HepG2 (cell line): ENCODE measurements at regions not wholly inside any gene's neighbourhood (a gene's known extent, or its start where the extent isn't known, plus 50 kb on each side); places are given as distances from the start of the nearest gene placed in this dataset.
A peak's percentile ranks its signal among the peaks of the same experiment; 100 is the strongest.

Source experiments
- SMAD3 ChIP-seq: sonication (generic); formaldehyde crosslinking; IDR thresholded peaks from 2 replicates; pipeline ENCODE4 v1.4.0; 2020; ENCODE audit warnings: missing genetic modification reagents
- SMC3 ChIP-seq: IDR thresholded peaks from 2 replicates; pipeline ENCODE4 v1.6.1; 2011; ENCODE audit warnings: low read length, improper control_type of control experiment
- ZNF124 ChIP-seq: sonication (generic); formaldehyde crosslinking; IDR thresholded peaks from 2 replicates; pipeline ENCODE4 v1.4.0; 2020; ENCODE audit warnings: missing genetic modification reagents
- ZNF569 ChIP-seq: sonication (generic); formaldehyde crosslinking; IDR thresholded peaks from 2 replicates; pipeline ENCODE4 v1.5.0; 2020; ENCODE audit warnings: mild to moderate bottlenecking, missing genetic modification reagents, moderate library complexity, borderline replicate concordance
- TF ChIP-seq, protein P1 (sequence below): sonication (generic); formaldehyde crosslinking; IDR thresholded peaks from 2 replicates; pipeline ENCODE4 v1.5.0; 2020; ENCODE audit warnings: missing genetic modification reagents
- TF ChIP-seq, protein P2 (sequence below): IDR thresholded peaks from 2 replicates; pipeline ENCODE4 v1.6.1; 2012; ENCODE audit warnings: low read depth, low read length, improper control_type of control experiment
- TF ChIP-seq, protein P3 (sequence below): IDR thresholded peaks from 2 replicates; pipeline ENCODE4 v1.6.1; 2016; ENCODE audit warnings: control low read depth
- TF ChIP-seq, protein P4 (sequence below): IDR thresholded peaks from 2 replicates; pipeline ENCODE4 v1.6.1; 2018; ENCODE audit warnings: missing genetic modification reagents, mild to moderate bottlenecking, missing compliant biosample characterization

DNA sequence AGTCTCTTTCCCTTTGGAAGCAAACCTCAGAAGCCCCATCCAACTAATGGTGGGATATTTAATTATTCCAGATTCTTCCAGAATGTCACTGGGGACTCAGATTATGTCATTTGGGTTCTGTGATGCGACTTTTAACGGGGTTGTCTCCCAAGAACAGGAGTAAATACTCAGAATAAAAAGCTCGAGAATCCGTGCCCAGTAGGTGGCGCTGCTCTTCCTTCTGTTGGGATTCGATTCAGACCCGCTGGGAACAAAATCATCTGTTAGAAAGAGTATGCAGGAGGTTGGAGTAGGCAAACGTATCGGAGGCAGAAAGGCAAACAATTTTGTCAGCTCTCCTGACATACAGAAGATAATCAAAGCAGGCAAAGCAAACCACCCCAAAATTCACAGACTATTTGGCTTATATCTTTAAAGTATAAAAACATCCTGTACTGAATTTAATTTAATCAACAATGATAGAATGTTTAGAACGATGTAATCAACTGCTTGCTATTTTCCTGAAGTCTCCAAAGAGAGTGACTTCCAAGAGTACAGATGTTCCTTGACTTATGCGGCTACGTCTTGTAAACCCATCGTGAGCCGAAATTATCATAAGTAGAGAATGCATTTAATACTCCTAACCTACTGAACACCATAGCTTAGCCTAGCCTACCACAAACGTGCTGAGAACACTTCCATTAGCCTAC is 169.8 kb upstream of the RAI14 start (continued):
- TF ChIP-seq, protein P1, sequence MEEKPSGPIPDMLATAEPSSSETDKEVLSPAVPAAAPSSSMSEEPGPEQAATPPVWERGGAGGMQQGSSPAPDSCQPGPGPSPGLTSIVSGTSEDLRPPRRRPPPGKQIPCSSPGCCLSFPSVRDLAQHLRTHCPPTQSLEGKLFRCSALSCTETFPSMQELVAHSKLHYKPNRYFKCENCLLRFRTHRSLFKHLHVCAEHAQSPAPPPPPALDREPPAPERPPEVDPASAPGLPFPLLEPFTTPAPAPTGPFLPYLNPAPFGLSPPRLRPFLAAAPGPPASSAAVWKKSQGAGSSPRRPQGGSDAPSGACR: no peak
- TF ChIP-seq, protein P2, sequence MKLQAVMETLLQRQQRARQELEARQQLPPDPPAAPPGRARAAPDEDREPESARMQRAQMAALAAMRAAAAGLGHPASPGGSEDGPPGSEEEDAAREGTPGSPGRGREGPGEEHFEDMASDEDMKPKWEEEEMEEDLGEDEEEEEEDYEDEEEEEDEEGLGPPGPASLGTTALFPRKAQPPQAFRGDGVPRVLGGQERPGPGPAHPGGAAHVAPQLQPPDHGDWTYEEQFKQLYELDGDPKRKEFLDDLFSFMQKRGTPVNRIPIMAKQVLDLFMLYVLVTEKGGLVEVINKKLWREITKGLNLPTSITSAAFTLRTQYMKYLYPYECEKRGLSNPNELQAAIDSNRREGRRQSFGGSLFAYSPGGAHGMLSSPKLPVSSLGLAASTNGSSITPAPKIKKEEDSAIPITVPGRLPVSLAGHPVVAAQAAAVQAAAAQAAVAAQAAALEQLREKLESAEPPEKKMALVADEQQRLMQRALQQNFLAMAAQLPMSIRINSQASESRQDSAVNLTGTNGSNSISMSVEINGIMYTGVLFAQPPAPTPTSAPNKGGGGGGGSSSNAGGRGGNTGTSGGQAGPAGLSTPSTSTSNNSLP: peak; percentile 63
- TF ChIP-seq ZNF569: no peak
- TF ChIP-seq, protein P3, sequence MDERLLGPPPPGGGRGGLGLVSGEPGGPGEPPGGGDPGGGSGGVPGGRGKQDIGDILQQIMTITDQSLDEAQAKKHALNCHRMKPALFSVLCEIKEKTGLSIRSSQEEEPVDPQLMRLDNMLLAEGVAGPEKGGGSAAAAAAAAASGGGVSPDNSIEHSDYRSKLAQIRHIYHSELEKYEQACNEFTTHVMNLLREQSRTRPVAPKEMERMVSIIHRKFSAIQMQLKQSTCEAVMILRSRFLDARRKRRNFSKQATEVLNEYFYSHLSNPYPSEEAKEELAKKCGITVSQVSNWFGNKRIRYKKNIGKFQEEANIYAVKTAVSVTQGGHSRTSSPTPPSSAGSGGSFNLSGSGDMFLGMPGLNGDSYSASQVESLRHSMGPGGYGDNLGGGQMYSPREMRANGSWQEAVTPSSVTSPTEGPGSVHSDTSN (CRISPR knock-in tag): no peak
- TF ChIP-seq ZNF124 (CRISPR knock-in tag): 0 out of 2 replicates have a peak, but pooled peaks have one; percentile 51
- TF ChIP-seq, protein P4, sequence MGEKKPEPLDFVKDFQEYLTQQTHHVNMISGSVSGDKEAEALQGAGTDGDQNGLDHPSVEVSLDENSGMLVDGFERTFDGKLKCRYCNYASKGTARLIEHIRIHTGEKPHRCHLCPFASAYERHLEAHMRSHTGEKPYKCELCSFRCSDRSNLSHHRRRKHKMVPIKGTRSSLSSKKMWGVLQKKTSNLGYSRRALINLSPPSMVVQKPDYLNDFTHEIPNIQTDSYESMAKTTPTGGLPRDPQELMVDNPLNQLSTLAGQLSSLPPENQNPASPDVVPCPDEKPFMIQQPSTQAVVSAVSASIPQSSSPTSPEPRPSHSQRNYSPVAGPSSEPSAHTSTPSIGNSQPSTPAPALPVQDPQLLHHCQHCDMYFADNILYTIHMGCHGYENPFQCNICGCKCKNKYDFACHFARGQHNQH (CRISPR knock-in tag): peak; percentile 55; the same call in 1 of the 2 replicates
- 0 out of 2 replicates have a peak, but pooled peaks have one; percentile 51 for TF ChIP-seq SMAD3
- TF ChIP-seq SMC3: peak; percentile 92
